Bone marrow (tissue), 2 donors: ENCODE measurements at regions not wholly inside any gene's neighbourhood (a gene's known extent, or its start where the extent isn't known, plus 50 kb on each side); places are given as distances from the start of the nearest gene placed in this dataset.

Source experiments
- DNase-seq, 2 donors: peaks; one replicate each; lab custom pipeline; 2025; lab: John Stamatoyannopoulos, UW

GRCh38 chr5:68534956-68535520 lies 319.5 kb downstream of the PIK3R1 start:
- DNase-seq, result no peak

- DNase-seq, result no peak
Measured at GRCh38 chr5:68538814-68539420, 323.4 kb downstream of the PIK3R1 start.

- no peak for DNase-seq
Measured at GRCh38 chr5:68540798-68541590, 325.4 kb downstream of the PIK3R1 start.

GRCh38 chr5:68542207-68542606 lies 326.7 kb downstream of the PIK3R1 start:
- no peak for DNase-seq

- peak in 1 of 2 donors; percentile 14 for DNase-seq
Measured at GRCh38 chr5:68543212-68543611, 327.7 kb downstream of the PIK3R1 start.

- no peak for DNase-seq
Measured at GRCh38 chr5:68544091-68544647, 328.6 kb downstream of the PIK3R1 start.

- no peak for DNase-seq
Measured at GRCh38 chr5:68544648-68545552, 329.3 kb downstream of the PIK3R1 start.

- no peak for DNase-seq
Measured at GRCh38 chr5:68545636-68546295, 330.2 kb downstream of the PIK3R1 start.

GRCh38 chr5:68547056-68547455 lies 331.5 kb downstream of the PIK3R1 start:
- no peak for DNase-seq

- no peak for DNase-seq
Measured at GRCh38 chr5:68547622-68548021, 332.1 kb downstream of the PIK3R1 start.

- no peak for DNase-seq
Measured at GRCh38 chr5:68548959-68549676, 333.6 kb downstream of the PIK3R1 start.

GRCh38 chr5:68550015-68550414 lies 334.5 kb downstream of the PIK3R1 start:
- DNase-seq, result no peak

GRCh38 chr5:68551436-68551835 lies 335.9 kb downstream of the PIK3R1 start:
- DNase-seq, result no peak

GRCh38 chr5:68554571-68555279 lies 339.2 kb downstream of the PIK3R1 start:
- no peak for DNase-seq

- DNase-seq, result no peak
Measured at GRCh38 chr5:68555907-68556681, 340.5 kb downstream of the PIK3R1 start.

GRCh38 chr5:68557162-68557936 lies 341.8 kb downstream of the PIK3R1 start:
- no peak for DNase-seq

GRCh38 chr5:68562308-68562707 lies 346.8 kb downstream of the PIK3R1 start:
- no peak for DNase-seq

GRCh38 chr5:68565427-68565826 lies 349.9 kb downstream of the PIK3R1 start:
- DNase-seq, result no peak
